Vagina (tissue), 2 donors: ENCODE measurements at regions not wholly inside any gene's neighbourhood (a gene's known extent, or its start where the extent isn't known, plus 50 kb on each side); places are given as distances from the start of the nearest gene placed in this dataset.

Experiments
- DNase-seq, 2 donors: peaks; one replicate each; pipeline ENCODE4 v3.0.0-alpha.2; 2017; ENCODE audit errors: extremely low spot score in 2 of 2
- H3K27ac ChIP-seq: fragments of 200-600 bp; sonication (generic); one replicate; pipeline ENCODE4 v1.5.1; 2019
- H3K27me3 ChIP-seq: fragments of 200-600 bp; sonication (generic); one replicate; pipeline ENCODE4 v1.5.1; 2019
- H3K36me3 ChIP-seq, 2 donors: fragments of 200-600 bp; sonication (generic); one replicate each; pipeline ENCODE4 v1.5.1; 2017 to 2019
- H3K4me1 ChIP-seq: fragments of 200-600 bp; sonication (generic); one replicate; pipeline ENCODE4 v1.5.1; 2019
- H3K4me3 ChIP-seq, 2 donors: fragments of 200-600 bp; sonication (generic); 1 replicate in 1 of 2; 2 replicates in 1 of 2; pipeline ENCODE4 v1.5.1; 2016 to 2019
- H3K9me3 ChIP-seq: fragments of 200-600 bp; sonication (generic); one replicate; pipeline ENCODE4 v1.5.1; 2019
- POLR2A ChIP-seq, 2 donors: fragments of 450-650 bp; IDR thresholded peaks; one replicate each; pipeline ENCODE4 v1.6.1; 2017; ENCODE audit warnings: antibody characterized with exemption in 2 of 2, mild to moderate bottlenecking in 2 of 2, moderate library complexity in 2 of 2
- POLR2AphosphoS5 ChIP-seq, 2 donors: sonication (generic); formaldehyde crosslinking; IDR thresholded peaks; one replicate each; pipeline ENCODE4 v1.9.0; 2017; ENCODE audit warnings: antibody characterized with exemption in 2 of 2, mild to moderate bottlenecking in 2 of 2, low read depth in 1 of 2; ENCODE audit not compliant: insufficient read depth in 1 of 2
- intact Hi-C: fragments of 100-400 bp; cut with DNase I; formaldehyde crosslinking; loops from one replicate; pipeline ENCODE4 v1.15.1; 2023
- TF ChIP-seq, protein P1 (sequence below), 3 experiments: fragments of 450-650 bp in 2 of 3; fragments of 200-600 bp in 1 of 3; sonication (generic) in 1 of 3; IDR thresholded peaks; one replicate each; pipeline ENCODE4 v1.5.1; 2017 to 2019; ENCODE audit warnings: antibody characterized with exemption in 3 of 3, mild to moderate bottlenecking in 2 of 3, moderate library complexity in 2 of 3

GRCh38 chr2:146143971-146144370, 1624.1 kb upstream of the ZEB2 start:
- TF ChIP-seq, protein P1, sequence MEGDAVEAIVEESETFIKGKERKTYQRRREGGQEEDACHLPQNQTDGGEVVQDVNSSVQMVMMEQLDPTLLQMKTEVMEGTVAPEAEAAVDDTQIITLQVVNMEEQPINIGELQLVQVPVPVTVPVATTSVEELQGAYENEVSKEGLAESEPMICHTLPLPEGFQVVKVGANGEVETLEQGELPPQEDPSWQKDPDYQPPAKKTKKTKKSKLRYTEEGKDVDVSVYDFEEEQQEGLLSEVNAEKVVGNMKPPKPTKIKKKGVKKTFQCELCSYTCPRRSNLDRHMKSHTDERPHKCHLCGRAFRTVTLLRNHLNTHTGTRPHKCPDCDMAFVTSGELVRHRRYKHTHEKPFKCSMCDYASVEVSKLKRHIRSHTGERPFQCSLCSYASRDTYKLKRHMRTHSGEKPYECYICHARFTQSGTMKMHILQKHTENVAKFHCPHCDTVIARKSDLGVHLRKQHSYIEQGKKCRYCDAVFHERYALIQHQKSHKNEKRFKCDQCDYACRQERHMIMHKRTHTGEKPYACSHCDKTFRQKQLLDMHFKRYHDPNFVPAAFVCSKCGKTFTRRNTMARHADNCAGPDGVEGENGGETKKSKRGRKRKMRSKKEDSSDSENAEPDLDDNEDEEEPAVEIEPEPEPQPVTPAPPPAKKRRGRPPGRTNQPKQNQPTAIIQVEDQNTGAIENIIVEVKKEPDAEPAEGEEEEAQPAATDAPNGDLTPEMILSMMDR (IDR thresholded peaks at IDR 0.05), result no peak
- no peak for TF ChIP-seq POLR2AphosphoS5 (IDR thresholded peaks at IDR 0.05; ENCODE audit: insufficient read depth in 1 of 2, low read depth in 1 of 2)
- no peak for TF ChIP-seq POLR2A (IDR thresholded peaks at IDR 0.05)
- intact Hi-C loops, result no loop called here
- no peaks in the 10 kb centered on the region for H3K36me3 ChIP-seq

DNA sequence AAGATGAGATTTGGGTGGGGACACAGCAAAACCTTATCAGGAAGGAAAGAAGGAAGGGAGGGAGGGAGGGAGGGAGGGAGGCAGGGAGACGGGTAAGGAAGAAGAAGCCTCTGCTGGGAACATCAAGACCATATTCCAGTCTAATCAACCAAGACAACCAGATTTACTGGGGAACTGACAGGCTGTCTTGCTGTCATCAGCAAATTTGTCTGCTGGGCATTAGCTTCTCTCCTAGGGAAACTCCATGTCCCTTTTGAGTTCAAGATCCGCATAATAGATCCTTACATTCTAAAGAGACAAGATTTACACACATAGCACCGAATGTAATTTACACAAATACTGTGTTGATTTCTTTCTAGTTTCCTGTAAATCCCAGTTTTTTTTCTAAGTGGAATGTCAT, 1618.9 kb upstream of the ZEB2 start:
- TF ChIP-seq POLR2A (IDR thresholded peaks at IDR 0.05) (no peak), POLR2AphosphoS5 (IDR thresholded peaks at IDR 0.05; ENCODE audit: insufficient read depth in 1 of 2, low read depth in 1 of 2) (no peak)
- TF ChIP-seq, protein P1 (IDR thresholded peaks at IDR 0.05), result no peak
- Histone ChIP-seq H3K4me3 (no peak overlapping the region), H3K27me3 (no peaks in the 10 kb centered on the region), H3K4me1 (no peaks in the 10 kb centered on the region), H3K9me3 (no peaks in the 10 kb centered on the region), H3K27ac (no peak overlapping the region), H3K36me3 (no peaks in the 10 kb centered on the region)
- intact Hi-C loops, result no loop called here
- no peak for DNase-seq

More at GRCh38 chr2:146143971-146144370, 1624.1 kb upstream of the ZEB2 start:
- no peak for DNase-seq
- no peak overlapping the region for H3K27ac ChIP-seq
- no peaks in the 10 kb centered on the region for H3K27me3 ChIP-seq
- H3K9me3 ChIP-seq, result no peaks in the 10 kb centered on the region
- H3K4me1 ChIP-seq, result no peaks in the 10 kb centered on the region
- no peak overlapping the region for H3K4me3 ChIP-seq

DNA sequence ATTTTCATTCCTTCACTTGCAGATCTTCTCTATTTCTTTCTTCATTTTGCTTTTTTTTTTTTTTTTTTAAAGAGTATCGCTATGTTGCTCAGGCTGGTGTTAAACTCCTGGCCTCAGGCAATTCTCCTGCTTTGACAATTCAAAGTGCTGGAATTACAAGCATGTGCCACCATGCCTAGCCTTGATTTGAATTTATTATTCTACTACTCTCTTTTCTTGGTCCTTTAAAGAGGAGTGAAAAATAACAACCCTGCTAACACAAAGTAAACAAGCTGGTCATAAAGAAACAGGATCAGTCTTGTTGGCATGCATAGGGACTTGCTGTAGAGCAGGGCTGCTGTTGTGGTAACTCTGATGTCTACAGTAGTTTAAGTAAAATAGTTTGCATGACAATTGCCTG, 1615.3 kb upstream of the ZEB2 start:
- no peak for DNase-seq
- no peaks in the 10 kb centered on the region for H3K9me3 ChIP-seq
- TF ChIP-seq, protein P1 (IDR thresholded peaks at IDR 0.05), result no peak
- TF ChIP-seq POLR2A (IDR thresholded peaks at IDR 0.05), result no peak
- no peak for TF ChIP-seq POLR2AphosphoS5 (IDR thresholded peaks at IDR 0.05; ENCODE audit: insufficient read depth in 1 of 2, low read depth in 1 of 2)

DNA sequence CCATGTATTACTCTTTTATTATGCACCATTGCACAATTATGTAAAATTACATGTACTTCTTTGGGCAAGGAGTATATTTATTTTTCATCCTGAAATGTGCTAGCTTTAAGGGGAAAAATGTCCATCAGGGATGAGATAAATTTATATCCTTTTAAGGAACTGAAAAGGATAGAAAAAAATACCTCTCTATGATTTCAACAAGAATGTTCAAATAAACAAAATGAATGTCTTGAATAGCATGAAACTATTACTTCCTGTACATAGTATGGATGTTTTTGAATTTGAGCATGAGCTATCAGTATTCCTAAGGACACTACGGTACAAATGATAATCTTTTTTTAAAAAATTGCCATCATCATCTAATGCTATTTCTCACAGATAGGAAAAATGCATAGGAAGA, 1611.9 kb upstream of the ZEB2 start:
- no peak for TF ChIP-seq POLR2AphosphoS5 (IDR thresholded peaks at IDR 0.05; ENCODE audit: insufficient read depth in 1 of 2, low read depth in 1 of 2)
- TF ChIP-seq, protein P1 (IDR thresholded peaks at IDR 0.05), result no peak
- no peak for TF ChIP-seq POLR2A (IDR thresholded peaks at IDR 0.05)
- intact Hi-C loops, result no loop called here

More for the DNA sequence above, 1615.3 kb upstream of the ZEB2 start:
- intact Hi-C loops, result no loop called here
- Histone ChIP-seq H3K4me1 (no peaks in the 10 kb centered on the region), H3K4me3 (no peak overlapping the region), H3K27me3 (no peaks in the 10 kb centered on the region), H3K27ac (no peak overlapping the region), H3K36me3 (no peaks in the 10 kb centered on the region)

GRCh38 chr2:146131048-146131447, 1611.1 kb upstream of the ZEB2 start:
- no peaks in the 10 kb centered on the region for H3K27me3 ChIP-seq
- H3K36me3 ChIP-seq, result no peaks in the 10 kb centered on the region
- intact Hi-C loops, result no loop called here
- H3K9me3 ChIP-seq, result no peaks in the 10 kb centered on the region
- no peaks in the 10 kb centered on the region for H3K4me1 ChIP-seq
- no peak overlapping the region for H3K4me3 ChIP-seq
- no peak for DNase-seq
- TF ChIP-seq, protein P1 (IDR thresholded peaks at IDR 0.05), result no peak
- TF ChIP-seq POLR2AphosphoS5 (IDR thresholded peaks at IDR 0.05; ENCODE audit: insufficient read depth in 1 of 2, low read depth in 1 of 2) (no peak), POLR2A (IDR thresholded peaks at IDR 0.05) (no peak)
- H3K27ac ChIP-seq, result no peak overlapping the region

More for the DNA sequence above, 1611.9 kb upstream of the ZEB2 start:
- no peaks in the 10 kb centered on the region for H3K36me3 ChIP-seq
- no peak overlapping the region for H3K4me3 ChIP-seq
- no peaks in the 10 kb centered on the region for H3K27me3 ChIP-seq
- no peak overlapping the region for H3K27ac ChIP-seq
- no peaks in the 10 kb centered on the region for H3K4me1 ChIP-seq
- H3K9me3 ChIP-seq, result no peaks in the 10 kb centered on the region
- DNase-seq, result no peak
